Muscle of leg (tissue), 3 donors: ENCODE measurements at regions not wholly inside any gene's neighbourhood (a gene's known extent, or its start where the extent isn't known, plus 50 kb on each side); places are given as distances from the start of the nearest gene placed in this dataset.

Experiments used
- DNase-seq: peaks from one replicate; pipeline ENCODE4 v3.0.0; 2013
- H3K27ac ChIP-seq: one replicate; pipeline ENCODE4 v1.5.1; 2013; ENCODE audit warnings: mild to moderate bottlenecking, low read length, control low read depth
- H3K27me3 ChIP-seq: one replicate; pipeline ENCODE4 v1.6.1; 2013; ENCODE audit warnings: low read length; ENCODE audit not compliant: control insufficient read depth, insufficient read depth
- H3K36me3 ChIP-seq: one replicate; pipeline ENCODE4 v1.6.1; 2013; ENCODE audit warnings: low read length; ENCODE audit not compliant: control insufficient read depth, insufficient read depth
- H3K4me1 ChIP-seq: one replicate; pipeline ENCODE4 v1.6.1; 2013; ENCODE audit warnings: low read length; ENCODE audit not compliant: control insufficient read depth, insufficient read depth
- H3K4me3 ChIP-seq: one replicate; pipeline ENCODE4 v1.5.1; 2013; ENCODE audit warnings: low read length, control low read depth
- H3K9me3 ChIP-seq: replicated peaks from 2 replicates; pipeline ENCODE4 v1.6.1; 2013; ENCODE audit warnings: low read depth, low read length; ENCODE audit not compliant: control insufficient read depth
- WGBS: methylation state at CpG from one replicate; pipeline ENCODE4 v1.1.5; 2013; ENCODE audit warnings: missing lambda C conversion rate; ENCODE audit not compliant: insufficient coverage; 5-methylcytosine and 5-hydroxymethylcytosine counted together

DNA sequence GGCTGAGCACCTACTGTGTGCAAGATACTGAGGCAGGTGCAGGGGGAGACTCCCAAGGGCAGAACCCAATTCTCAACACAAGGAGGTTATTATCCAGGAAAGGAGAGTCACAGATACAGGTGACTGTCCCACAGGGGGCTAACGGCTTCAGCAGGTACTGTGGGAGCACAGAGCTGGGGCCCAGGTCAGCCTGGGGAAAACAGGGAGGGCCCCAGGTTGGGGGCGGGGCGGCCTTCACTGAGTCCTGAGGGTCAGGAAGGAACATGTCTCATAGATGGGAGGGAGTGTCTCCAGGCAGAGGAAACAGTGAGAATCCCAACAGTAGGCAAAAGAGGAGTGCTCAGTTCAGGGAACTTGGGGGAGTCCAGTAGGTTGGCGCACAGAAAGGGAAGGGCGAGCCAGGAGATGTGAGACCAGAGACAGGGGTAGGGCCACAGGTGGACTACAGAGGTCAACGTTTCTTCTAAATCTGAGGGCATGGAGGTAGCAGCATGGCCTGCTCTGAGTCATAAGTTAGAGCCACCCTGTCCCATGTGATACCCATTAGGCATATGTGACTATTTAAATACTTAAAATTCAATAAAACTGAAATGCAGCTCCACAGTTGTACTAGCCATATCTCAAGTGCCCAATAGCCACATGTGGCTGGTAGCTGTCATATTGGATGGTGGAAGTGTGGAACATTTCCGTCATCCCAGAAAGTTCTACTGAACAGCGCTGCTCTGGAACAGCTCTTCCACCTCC is 157.2 kb downstream of the TTC32 start:
- 89% methylated on average over 7 of the region's 8 CpGs for WGBS
- Histone ChIP-seq H3K27ac (no peak overlapping the region), H3K36me3 (no peaks in the 10 kb centered on the region), H3K4me1 (peaks cover 7% of the 10 kb centered on the region), H3K9me3 (no peaks in the 10 kb centered on the region), H3K4me3 (no peak overlapping the region), H3K27me3 (no peaks in the 10 kb centered on the region)
- DNase-seq, result no peak

DNA sequence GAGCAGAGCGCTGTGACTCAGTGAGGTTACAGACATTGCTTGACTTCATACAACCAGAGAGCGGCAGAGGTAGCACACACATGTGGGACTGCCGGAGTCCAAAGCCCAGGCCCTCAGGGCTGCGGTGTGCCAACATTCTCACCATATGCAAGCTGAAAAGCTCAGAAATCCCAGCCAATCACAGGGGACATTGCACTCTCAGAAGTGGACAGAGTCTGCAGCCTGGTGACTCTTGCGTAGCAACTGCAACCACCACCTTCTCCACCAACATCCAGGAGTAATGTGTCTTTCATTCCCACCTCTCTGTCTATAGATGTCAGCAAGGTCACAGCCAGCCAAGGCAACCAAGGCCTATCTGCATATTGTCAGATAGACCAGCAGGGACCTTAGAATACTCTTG is 158.1 kb downstream of the TTC32 start:
- DNase-seq, result no peak
- no peaks in the 10 kb centered on the region for H3K36me3 ChIP-seq
- H3K4me1 ChIP-seq, result peaks cover 12% of the 10 kb centered on the region
- WGBS, result 100% methylated on average over 3 of the region's 5 CpGs
- no peaks in the 10 kb centered on the region for H3K27me3 ChIP-seq
- no peak overlapping the region for H3K4me3 ChIP-seq
- no peak overlapping the region for H3K27ac ChIP-seq
- no peaks in the 10 kb centered on the region for H3K9me3 ChIP-seq

DNA sequence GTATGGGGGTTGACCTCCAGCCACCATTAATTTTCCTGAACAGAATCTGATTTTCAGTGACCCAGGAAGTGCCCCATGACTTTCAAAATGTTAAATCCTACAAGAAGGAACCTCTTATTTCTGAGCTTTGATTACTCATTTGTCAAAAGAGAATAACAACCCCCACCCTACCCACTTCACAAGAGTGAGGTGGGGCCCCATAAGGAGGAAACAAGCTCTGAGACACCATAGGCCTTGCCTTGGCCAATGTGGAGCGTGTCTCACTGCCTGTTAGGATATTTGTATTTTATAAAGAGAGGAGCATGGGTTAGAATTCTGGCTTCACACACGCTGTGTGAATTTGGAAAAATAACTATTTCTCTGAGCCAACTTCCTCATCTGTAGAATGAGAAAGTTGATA is 158.9 kb downstream of the TTC32 start:
- no peak for DNase-seq
- Histone ChIP-seq H3K27me3 (no peaks in the 10 kb centered on the region), H3K9me3 (no peaks in the 10 kb centered on the region), H3K27ac (no peak overlapping the region), H3K4me1 (peaks cover 19% of the 10 kb centered on the region), H3K36me3 (no peaks in the 10 kb centered on the region), H3K4me3 (no peak overlapping the region)
- WGBS, result no CpG with 5 or more reads among the region's 2 CpGs

DNA sequence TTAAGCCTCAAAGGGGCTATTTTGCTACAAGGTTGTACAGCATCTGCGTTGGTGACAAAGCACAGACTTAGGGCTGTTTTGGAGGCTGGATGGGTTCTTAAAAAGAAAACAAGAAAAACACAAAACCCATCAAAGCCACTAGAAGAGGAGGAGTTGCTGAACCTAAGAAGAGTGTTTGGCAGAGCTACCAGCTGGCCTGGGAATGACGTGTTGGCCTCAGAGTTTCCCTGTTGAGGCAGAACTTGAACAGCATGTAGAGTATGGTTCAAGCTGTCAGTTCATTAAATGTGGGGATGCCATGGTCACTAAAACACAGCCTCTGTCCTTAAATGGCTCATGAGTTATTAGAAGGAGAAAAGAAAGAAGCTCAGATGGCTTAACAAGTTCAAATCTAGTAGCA is 162.5 kb downstream of the TTC32 start:
- peak overlapping the region; percentile 61 for H3K27ac ChIP-seq

DNA sequence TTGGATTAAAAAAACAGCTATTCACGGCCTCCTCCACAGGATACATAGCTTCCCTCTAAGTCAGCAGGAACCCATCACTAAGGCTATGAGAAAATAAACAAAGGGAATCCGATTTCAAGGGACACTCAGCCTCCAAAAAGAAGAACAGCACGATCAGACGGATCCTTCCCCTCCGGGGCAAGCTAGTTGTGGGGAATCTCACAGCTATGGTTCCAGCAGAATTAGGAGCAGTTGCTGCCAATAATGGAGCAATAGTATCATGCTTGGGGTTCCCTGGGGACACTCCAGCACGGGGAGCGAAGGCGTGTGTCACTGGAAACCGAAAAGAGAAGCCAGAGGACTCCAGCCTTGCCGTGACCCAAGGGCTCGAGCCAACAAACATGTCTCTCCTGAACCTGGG is 163.1 kb downstream of the TTC32 start:
- 17% methylated on average over 9 of the region's 11 CpGs for WGBS
- peak overlapping the region; percentile 61 for H3K27ac ChIP-seq

More for the DNA sequence above, 162.5 kb downstream of the TTC32 start:
- WGBS, result 23% methylated on average over 1 of the region's 2 CpGs
- Histone ChIP-seq H3K27me3 (no peaks in the 10 kb centered on the region), H3K4me1 (peaks cover 23% of the 10 kb centered on the region), H3K4me3 (no peak overlapping the region), H3K9me3 (no peaks in the 10 kb centered on the region), H3K36me3 (no peaks in the 10 kb centered on the region)
- peak; percentile 38 for DNase-seq

DNA sequence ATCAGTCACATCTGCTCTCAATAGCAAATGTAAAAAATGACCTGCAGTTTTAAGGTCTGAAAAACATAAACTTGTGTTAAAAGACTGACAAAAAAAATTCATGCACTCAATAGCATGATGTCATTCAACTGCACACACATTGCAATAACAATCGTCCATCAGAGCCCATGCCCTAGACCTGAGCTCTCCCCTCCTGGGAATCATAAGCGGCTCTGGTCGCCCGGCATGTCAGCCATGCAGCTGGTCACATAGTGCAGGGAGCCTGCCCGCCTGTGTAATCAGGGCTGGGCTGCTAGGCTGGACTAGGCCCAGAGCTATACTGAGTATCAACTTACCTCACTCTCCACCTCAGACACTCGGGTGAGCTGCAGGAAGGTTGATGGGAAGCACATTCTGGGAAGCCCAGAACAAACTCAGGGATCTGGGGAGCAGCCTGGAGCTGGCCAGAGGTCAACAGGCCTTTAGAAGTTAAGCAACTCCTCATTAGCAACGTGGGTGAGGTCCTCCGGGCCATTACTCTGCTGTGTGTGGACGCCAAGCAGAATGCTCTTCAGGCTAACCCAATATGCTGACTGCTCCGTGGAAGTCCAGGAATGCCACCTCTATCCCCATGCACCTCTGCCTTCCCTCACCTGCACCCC is 165.5 kb downstream of the TTC32 start:
- 12% methylated on average over 4 of the region's 10 CpGs for WGBS
- Histone ChIP-seq H3K4me1 (peaks cover 26% of the 10 kb centered on the region), H3K36me3 (no peaks in the 10 kb centered on the region), H3K4me3 (no peak overlapping the region), H3K27me3 (no peaks in the 10 kb centered on the region), H3K27ac (no peak overlapping the region), H3K9me3 (no peaks in the 10 kb centered on the region)
- DNase-seq, result peak; percentile 34

More for the DNA sequence above, 163.1 kb downstream of the TTC32 start:
- Histone ChIP-seq H3K36me3 (no peaks in the 10 kb centered on the region), H3K4me3 (no peak overlapping the region), H3K27me3 (no peaks in the 10 kb centered on the region), H3K9me3 (no peaks in the 10 kb centered on the region), H3K4me1 (peaks cover 23% of the 10 kb centered on the region)
- DNase-seq, result peak; percentile 91

DNA sequence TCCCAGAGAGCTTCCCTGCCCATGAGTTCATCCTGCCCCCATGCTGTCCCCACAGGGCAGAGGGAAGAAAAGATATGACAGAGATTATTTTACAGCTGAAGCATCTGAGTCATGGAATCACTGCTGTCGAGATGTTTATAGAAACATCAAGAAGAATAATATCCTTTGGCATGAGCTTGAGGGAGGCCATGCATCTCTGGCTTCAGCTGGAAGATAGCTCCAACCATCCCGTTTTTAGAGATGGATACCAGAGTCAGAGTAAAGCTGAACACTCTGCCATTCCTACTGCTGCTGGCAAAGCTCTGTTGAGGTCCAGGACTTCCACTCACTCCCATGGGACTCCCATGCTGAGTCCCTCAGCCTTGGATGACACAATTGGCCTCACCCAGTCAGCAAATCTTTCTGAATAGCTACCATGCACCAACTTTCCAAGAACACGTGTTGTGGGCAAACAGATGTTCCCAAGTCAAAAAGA is 167.8 kb downstream of the TTC32 start:
- no peak overlapping the region for H3K4me3 ChIP-seq
- H3K36me3 ChIP-seq, result no peaks in the 10 kb centered on the region
- no peaks in the 10 kb centered on the region for H3K9me3 ChIP-seq
- H3K27me3 ChIP-seq, result no peaks in the 10 kb centered on the region
- H3K27ac ChIP-seq, result no peak overlapping the region
- 55% methylated on average over 1 of the region's 3 CpGs for WGBS
- no peak for DNase-seq
- H3K4me1 ChIP-seq, result peaks cover 24% of the 10 kb centered on the region

DNA sequence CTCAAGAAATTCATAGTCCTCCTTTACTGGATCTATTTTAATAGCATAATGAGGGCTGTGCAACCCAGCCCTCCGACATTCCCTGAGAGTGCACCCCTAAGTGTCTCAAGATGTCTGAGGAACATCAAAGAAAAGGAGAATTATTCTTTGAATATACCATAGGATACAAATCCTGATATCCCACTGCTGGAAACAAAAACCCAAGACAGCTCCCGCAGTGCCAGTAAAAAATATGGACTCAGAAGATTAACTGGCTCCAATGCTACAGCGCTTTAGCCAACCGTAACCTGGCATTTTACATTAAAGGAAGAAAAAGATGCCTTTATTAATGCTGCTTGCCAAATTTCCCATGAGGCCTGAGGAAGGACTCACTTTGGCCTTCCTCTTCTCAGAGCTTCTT is 168.4 kb downstream of the TTC32 start:
- Histone ChIP-seq H3K27ac (no peak overlapping the region), H3K9me3 (no peaks in the 10 kb centered on the region), H3K36me3 (no peaks in the 10 kb centered on the region), H3K4me1 (peaks cover 22% of the 10 kb centered on the region), H3K27me3 (no peaks in the 10 kb centered on the region), H3K4me3 (no peak overlapping the region)
- 93% methylated on average over 2 of the region's 4 CpGs for WGBS
- no peak for DNase-seq

DNA sequence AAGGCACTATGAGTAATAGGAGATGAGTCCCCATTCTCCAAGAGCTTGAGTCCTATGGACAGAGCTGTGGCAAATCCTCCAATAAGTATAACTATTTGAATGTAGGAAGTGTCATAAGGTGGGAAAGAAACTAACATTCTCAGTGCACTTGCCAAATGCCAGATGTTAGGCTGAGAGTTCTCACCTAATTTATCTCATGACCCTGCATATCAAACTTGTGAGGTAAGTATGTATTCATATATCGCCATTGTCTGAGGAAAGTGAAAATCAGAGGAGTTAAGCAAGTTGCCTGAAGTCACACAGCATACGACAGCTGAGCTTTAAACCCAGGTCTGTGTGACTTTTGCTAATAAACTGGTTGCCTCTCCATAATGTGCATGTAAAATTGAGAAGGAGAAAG is 169.5 kb downstream of the TTC32 start:
- H3K4me3 ChIP-seq, result no peak overlapping the region
- no peak overlapping the region for H3K27ac ChIP-seq
- H3K4me1 ChIP-seq, result peaks cover 27% of the 10 kb centered on the region
- DNase-seq, result no peak
- no peaks in the 10 kb centered on the region for H3K36me3 ChIP-seq
- H3K9me3 ChIP-seq, result no peaks in the 10 kb centered on the region
- no peaks in the 10 kb centered on the region for H3K27me3 ChIP-seq
- WGBS, result 100% methylated on average over 2 of the region's 2 CpGs

DNA sequence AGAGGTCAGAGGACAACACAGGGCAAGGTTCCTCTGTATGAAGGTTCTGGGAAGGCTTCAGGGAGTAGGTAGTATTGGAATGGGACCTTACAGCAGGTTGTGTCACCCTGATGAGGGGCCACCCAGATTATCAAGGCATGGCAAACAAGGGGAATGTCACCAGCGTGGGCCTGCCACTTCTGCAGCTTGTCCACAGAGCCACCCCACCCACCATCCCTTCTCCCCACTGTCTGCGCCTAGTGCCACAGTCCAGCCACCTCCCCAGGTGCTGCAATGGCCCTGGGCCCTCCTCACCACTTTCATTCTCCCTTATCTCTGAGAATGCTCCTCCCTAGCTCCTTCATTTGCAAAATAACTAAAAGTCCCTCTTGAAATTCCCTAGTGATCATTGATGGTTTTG is 170.3 kb downstream of the TTC32 start:
- Histone ChIP-seq H3K27me3 (no peaks in the 10 kb centered on the region), H3K4me3 (no peak overlapping the region), H3K36me3 (no peaks in the 10 kb centered on the region), H3K9me3 (no peaks in the 10 kb centered on the region), H3K27ac (no peak overlapping the region), H3K4me1 (peaks cover 23% of the 10 kb centered on the region)
- WGBS, result 100% methylated on average over 2 of the region's 2 CpGs
- DNase-seq, result no peak
